ENCODE measurements at regions not wholly inside any gene's neighbourhood (a gene's known extent, or its start where the extent isn't known, plus 50 kb on each side); places are given as distances from the start of the nearest gene placed in this dataset.
"Not testable (repeated sequence)": the region's sequence is repeated elsewhere in the genome, so short reads cannot be mapped to it uniquely, and the experiment has no call there.

DNA sequence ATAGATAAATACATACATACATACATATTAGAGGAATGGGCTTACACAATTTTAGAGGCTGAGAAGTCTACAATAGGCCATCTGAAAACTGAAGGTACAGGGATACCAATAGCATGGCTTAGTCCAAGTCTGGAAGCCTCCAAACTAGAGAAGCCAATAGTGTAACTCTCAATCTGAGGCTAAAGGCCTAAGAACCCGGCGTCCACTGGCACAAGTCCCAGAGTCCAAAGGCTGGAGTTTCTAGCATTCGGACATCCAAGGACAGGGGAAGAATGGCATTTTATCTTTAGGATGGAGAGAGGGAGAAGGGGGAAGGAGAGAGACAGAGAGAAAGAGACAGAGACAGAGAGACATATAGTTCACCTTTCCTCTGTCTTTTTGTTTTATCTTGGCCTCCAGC is 63.7 kb upstream of the SYT4 start:
- DNase-seq, result no peak

DNA sequence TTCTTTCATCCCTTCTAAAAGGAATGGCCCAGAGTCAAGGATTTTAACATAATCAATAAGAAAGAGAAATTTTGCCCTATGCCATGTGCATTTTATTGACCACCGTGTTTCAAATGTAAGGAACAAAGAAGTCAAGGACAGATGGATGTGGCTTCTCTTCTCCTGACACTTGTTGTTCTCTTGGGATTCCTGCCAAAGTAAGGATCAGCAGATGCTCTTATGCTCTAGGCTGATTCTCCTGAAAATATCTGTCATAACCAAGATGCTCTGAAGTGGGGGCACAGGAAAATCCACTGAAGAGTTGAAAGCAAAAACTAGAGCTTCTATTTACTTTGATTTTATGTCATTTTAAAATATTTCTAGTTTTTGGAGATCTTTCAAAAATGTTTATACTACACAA is 72.9 kb upstream of the SYT4 start:
- no peak for DNase-seq

DNA sequence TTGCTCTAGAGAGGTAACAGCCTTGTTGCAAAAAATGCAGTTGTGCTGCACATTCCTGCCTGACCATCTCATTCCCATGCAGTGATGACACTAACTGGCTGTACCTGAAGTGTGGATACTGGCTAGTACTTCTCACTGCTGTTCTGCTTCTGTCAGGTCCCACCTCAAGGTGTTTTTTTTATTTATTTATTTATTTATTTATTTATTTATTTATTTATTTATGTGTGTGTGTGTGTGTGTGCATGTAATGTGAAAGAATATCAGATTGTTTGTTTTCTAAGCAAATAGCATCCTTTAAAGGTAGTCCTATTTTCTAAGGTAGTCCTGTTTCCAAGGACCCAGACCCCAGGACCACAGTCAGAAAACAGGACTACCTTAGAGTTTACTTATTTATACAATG is 87.2 kb upstream of the SYT4 start:
- no peak for DNase-seq

DNA sequence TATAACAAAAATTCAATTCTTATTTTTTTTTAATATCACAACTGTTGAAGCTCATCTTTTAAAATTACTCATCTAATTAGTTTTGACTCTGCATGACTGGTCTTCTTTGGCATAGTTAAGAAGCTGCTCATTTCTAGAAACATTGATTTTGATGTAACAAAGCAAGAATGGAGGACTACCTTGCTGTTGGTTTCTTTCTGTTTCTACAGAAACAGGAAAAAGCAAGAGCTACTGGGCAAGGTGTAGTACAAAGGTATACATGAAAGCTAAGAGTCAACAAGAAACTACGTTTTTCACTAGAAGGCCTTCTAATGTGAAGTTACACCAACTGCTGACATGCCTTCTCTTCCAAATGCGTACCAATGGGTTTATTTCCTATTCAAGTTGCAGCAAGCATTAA is 90.6 kb upstream of the SYT4 start:
- no peak for DNase-seq

DNA sequence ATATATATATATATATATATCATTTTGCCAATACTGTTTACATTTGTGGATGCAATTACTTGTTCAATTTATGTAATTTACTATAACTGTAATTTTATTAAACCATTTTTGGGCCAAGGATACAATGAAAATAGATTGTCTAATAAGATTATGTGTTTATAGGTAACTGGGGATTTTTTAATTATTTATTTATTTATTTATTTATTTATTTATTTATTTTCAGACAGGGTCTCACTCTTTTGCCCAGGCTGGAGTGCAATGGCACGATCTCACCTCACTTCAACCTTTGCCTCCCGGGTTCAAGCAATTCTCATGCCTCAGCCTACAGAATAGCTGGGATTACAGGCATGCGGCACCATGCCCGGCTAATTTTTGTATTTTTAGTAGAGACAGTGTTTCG is 92.0 kb upstream of the SYT4 start:
- DNase-seq, result not testable (repeated sequence)

DNA sequence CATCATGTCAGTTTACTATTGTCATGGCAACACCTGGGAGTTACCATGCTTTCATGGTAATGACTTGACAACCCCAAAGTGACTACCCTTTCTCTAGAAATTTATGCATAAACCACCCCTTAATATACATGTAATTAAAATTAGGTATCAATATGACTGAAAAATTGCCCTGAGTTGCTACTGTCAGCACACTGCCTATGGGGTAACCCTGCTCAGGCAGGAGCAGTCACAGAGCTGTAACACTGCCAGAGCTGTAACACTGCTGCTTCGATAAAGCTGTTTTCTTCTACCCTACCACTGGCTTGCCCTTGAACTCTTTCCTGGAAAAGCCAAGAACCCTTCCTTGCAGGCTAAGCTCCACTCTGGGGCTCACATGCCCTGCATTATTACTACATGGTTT is 95.5 kb upstream of the SYT4 start:
- DNase-seq, result no peak

DNA sequence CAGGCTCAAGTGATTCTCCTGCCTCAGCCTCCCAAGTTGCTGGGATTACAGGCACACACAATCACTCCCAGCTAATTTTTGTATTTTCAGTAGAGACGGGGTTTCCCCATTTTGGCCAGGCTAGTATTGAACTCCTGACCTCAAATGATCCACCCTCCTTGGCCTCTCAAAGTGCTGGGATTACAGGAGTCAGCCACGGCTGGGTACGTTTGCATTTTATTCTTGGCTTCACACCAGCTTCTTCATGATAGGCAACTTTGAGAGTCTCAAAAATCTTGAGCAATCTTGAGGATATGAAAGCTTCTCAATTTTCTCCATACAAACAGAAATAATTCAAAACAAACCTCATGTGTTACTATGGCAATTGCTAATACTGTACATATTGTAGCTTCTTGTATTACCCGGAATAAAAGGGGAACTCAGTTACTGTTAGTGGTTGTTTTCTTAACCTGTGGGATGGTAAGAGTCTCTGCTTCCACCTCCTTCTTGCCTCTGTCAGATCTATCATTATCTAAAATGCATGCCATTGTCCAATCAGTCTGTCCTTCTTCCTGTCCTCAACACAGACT is 102.9 kb upstream of the SYT4 start:
- no peak for DNase-seq

DNA sequence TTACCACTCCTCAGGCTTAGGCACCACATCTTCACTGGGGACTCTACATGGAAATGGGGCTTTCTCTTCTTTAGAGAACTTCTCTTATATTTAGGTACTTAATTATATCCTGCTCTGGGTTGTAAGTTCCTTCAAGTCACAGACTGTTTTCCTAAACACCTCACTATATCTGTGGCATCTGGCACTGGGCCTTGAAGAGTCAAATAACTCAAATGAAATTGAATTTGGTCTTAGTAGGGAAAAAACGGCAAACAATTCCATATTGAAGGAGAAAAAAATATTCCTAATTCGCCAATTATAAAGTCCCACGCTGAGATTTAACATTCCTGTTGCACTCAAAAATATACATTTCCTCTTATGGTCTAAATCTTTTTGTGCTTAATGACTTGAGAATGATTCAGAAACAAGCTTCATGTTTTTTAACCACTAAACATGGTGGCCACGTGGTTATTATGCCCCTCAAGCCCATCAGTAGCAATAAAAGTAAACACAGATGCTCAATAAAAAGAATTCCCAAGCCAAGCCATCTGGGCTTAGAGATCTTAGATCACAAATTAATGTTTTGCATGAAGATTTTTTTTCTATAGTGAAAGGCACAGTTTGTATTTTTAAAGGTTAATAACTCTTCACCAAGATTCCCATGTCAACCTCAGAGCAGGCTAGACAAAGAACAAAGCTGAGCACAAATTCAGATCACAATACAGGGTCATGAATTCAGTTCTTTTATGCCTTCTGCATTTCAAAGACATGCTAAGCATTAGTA is 105.5 kb upstream of the SYT4 start:
- DNase-seq, result no peak

DNA sequence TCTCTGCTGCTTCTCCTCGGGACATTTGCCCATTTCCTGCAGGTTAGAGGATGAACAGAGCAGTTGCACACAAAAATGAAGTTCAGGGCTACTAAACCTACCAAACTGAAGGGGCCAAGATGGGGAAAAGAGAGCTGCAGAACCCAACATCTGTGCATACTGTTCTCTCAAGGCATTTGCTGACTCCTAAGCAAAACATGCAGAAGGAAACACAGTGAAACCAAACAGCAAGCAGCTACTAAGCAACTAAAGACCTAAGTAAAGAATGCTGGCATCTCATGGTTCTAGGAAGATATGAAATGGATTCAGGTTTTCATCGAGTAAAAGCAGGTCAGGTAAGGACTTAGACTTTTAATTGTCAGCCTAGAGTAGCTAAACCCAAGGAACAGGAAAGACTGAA is 111.9 kb upstream of the SYT4 start:
- no peak for DNase-seq

DNA sequence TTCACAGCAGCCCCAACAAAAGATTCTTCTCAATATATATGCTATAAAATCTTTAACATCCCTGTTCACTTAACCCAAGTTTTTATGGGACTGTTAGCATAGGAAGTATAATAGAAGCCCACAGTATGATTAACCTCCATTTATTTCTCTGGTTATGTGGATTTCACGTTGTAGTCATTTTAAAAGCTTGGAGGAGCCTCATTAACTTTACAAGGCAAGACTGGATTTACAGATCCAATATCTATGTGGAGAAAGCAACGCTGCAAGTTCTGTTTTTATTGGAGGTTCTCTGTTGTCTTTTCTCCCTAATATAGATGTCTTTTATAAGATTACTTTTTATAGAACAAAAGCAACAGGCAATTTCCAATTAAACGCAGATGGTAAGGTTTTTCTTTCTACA is 114.9 kb upstream of the SYT4 start:
- DNase-seq, result no peak

DNA sequence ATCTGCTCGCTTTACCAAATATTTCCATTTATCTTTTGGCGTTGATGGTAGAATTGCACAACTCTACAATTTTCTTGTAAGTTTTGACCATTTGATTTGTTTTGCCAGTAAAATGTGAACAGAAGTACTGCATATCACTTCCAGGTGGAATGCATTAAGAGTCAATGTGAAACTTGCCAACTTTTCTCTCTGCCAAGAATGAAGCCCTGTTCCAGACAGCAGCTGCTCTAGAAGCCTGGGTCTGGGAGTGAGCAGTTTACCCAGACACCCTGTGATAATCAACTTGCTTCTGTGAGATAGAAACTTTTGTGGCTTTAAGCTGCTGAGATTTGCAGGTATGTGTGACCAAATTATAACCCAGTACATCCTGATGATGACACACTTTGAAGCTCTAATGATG is 115.9 kb upstream of the SYT4 start:
- DNase-seq, result no peak

DNA sequence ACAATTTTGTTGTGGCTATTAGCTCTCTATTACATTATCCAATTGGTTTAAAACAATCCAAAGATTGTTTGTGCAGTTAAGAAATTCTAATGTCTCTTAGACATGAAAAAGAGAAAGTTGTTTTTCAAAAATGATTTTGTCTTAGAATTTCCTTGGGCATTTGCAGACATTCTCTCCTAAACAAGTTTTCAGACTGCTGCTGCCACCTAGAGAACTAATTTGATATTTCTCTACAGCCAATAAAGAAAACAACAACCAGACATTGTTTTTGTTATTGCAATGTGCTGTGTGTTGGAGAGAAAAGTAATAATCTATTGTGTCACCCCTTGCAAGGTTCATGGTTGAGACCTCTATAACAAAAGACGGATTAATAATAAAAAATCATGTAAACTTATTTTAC is 119.0 kb upstream of the SYT4 start:
- DNase-seq, result no peak

DNA sequence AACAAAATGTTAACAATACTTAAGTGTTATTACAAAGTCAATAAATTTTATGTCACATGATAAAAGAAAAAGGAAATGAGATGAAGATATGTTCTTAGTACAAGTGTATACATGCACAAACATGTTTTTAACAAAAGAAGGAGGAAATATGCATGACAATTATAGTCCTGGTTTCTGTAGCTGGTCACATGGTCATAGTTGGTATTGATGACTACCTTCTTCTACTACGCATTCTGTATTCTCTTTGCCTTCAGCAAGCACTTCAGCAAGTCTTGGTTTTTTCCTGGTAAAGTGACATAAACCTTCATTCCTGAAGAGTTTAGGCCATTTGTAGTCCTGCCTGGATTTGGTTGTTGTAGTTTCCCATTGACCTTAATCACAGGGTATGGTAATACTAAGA is 121.3 kb upstream of the SYT4 start:
- no peak for DNase-seq

DNA sequence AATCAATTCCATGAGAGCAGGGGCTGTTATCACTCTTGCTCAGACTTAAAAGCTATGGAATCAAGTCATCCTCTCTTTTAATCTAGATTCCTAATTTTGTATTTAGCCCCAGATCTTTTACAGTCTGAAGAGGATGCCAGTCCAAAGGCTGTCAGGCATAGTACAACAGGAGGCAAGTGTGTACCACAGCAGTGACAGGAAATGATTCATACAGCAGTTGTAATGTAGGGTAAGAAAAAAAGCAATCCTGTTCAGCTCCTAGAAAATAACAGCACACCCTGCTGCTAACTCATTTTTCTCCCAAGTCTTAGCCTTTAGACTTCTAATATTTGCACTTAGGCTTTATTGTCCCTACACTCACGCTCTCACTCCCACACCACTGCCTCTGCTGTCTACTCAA is 127.8 kb upstream of the SYT4 start:
- DNase-seq, result no peak

DNA sequence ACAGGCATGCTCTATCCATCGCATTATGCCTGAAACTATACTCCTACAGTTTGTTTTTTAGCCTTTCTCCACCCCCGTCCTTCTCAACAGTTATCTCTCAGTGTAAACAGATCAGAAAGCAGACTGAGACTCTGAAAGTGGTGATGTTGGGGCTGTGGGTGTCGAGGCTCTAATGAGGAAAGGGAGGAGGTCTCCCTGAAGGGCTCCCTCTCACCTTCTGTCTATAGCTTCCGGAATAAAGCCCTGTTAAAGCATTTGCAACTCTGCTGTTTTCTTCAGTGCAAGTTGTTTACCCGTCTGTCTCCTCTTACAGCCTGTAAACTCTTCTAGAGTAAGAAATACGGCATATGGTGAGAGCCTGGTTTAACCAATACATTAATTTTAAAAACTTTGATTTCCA is 136.7 kb upstream of the SYT4 start:
- DNase-seq, result no peak

DNA sequence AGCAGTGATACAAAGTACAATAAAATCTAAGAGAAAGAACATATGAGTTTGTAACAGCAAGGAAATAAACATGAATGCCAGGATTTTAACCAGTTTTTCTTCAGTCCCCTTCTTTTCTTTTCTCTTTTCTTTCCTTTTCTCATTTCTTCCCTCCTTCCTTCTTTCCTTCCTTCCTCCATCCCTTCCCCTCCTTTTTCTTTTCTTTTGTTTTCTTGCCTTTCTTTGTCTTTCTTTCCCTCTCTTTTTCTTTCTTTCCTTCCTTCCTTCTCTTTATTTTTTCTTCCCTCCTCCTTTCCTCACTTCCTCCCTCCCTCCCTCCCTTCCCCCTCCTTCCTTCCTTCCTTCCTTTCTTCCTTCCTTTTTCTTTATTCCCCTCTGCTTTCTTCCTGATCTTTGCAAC is 142.8 kb upstream of the SYT4 start:
- no peak for DNase-seq

DNA sequence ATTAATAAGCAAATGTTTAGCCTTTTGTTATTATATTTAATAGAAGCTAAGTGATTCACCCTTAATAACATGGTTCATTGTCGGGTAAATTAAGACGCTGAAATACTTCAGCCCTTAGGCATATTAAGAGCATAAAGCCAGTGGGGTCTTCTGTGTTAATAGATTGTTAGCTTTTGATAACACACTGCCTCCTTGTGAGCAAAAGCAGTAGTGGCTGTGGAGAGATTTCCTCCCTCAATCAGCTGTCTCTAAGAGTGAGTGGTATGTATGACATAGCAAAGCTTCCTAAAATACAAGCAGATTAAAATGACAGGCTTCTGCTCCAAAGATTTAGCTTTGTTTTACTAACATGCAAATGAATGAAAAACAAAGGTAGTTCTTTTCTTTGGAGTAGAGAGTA is 143.7 kb upstream of the SYT4 start:
- DNase-seq, result no peak

DNA sequence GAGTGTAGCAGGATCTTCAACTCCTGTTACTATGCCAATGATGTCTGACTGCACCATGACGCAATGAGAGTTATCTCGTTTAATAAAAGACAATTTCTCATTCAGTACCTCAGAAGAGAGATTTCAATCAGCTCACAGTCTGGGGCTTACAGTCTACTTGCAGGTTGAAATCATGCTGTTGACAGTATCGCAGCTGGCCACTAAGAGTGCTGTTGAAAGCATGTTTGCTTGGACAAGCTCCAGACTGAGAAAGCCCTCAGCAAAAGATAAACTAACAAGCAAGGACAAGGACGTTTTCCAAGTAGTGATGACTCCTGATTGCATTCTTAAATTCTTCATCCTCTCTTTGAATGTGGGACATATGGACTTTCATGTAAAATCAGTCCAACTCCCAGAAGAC is 145.2 kb upstream of the SYT4 start:
- no peak for DNase-seq

DNA sequence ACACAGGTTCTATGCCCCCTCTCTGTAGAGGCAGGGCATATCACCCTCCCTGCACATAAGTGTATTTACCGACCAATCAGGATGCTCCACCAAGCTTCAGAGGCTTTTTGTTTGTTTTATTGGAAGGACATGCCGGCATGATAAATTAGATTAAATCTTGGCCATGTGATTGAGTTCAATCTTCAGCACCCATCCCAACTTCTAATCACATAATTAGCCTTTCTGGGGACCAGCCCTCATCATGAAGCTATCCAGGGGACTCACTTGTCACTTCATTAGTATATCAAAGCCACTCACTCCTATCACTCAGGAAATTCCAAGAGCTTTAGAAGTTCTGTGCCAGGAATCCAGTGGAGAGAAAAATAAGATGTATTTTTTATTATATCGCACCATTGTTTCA is 158.6 kb upstream of the SYT4 start:
- DNase-seq, result no peak

DNA sequence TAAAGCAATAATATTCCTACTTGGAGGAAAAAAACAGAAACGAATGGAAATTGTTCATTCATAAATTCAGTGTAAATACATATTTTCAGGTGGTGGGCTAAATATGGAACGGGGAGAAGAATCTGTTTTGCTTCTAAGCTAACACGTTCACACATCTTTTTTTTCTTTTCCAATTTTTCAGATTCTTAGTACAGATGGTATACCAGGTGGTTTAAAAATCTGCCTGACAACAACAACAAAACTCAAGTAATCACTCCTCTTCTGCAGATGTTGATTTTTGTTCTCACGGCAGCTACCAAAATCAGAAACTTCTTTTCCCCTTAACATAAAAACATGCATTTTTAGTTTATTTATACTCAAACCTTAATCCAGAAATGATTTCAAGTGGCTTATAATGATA is 164.8 kb upstream of the SYT4 start:
- no peak for DNase-seq

DNA sequence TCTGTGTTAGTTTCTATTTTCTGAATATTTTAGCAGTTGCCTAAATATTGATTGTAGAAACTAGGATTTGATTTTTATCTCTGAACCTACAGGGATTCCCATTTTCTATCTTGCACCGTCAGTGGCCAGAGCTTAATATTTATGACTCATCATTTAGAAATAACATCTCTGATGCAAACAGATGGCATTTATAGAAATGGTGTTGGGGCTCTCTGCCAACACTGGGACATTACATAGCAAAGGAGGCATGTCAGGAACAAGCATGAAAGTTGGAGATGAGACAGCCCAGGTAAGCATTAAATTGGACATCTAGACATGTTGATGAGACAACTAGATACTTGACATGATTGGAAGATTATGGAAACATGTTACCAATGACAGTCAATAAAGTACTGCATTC is 165.3 kb upstream of the SYT4 start:
- no peak for DNase-seq

DNA sequence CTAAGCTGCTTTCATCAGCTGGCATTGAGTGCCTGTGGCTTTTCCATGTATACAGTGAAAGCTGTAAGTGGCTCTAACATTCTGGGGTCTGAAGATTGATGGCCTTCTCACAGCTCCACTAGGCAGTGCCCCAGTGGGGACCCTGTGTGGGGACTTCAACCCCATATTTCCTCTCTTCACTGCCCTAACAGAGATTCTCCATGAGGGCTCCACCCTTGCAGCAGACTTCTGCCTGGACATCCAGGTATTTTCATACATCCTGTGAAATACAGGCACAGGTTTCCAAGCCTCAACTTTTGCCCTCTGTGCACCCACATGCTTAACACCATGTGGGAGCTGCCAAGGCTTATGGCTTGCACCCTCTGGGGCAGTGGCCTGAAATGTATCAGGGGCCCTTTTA is 188.2 kb upstream of the SYT4 start:
- DNase-seq, result no peak

DNA sequence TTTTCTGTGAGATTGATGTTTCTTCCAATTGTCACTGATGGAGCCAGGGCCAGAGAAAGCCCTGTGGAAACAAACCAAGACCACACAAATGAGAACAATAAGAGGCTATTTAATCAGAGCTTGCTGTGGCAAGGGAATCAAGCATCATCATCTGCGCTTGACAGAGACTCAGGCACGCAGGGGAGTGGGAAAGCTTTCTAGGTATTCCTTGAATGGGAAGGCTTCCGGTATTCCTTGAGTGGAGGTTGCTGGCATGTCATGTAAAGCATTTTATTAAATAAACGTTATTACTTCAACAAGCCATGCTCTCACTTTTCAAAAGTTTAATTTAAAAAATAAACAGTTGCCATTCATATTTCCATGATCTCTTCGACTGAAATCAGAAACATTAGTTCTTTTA is 194.6 kb upstream of the SYT4 start:
- no peak for DNase-seq

DNA sequence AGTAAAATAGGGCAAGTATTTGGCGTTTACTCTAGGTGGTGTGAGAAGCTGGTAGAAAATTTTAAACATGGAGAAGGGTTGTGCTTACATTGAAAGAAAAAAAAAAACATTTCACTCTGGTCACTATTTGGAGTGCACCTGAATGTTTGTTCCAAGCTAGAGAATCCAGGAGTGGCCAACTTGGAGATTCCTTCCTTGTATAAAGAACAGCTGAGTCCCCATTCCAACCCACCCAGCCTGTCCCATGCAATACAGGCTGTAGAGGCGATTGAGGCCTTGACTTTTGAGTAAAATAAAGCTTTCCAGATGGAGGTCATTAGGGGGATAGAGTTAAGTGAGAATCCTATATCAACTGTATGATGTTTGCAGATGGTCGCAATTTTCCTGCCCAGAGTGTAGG is 203.8 kb upstream of the SYT4 start:
- no peak for DNase-seq

DNA sequence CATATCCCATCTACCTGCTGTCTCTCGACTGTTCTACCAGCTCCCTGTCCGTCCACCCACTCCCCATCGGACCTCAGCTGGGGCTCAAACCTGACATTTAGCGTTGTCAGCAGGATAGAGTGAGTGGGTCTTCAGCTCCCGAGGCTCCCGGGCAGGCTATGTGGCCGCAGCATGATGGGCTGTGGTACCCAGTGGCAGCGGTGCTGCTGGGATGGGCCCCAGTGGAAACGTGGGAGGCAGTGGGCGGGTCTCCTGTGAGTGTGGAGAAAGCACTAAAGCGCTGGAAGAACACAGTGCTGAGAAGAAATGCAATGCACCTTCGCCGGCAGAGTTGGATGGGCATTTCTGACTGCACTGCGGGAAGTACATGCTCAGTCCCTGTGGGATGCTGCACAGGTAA is 204.8 kb upstream of the SYT4 start:
- no peak for DNase-seq

Measured in islet precursor cell (in vitro differentiated cells).